Neural cell (in vitro differentiated cells): ENCODE measurements at regions not wholly inside any gene's neighbourhood (a gene's known extent, or its start where the extent isn't known, plus 50 kb on each side); places are given as distances from the start of the nearest gene placed in this dataset.

Experiments used
- H2AFZ ChIP-seq: fragments of 200-600, 300-800 bp; sonication (generic), shearing (Covaris generic); 2 replicates; pipeline ENCODE4 v1.6.0; 2014; ENCODE audit warnings: low read depth, mild to moderate bottlenecking, antibody characterized with exemption, low read length, moderate library complexity
- H3F3A ChIP-seq: fragments of 200-600 bp; shearing (Covaris generic); 2 replicates; pipeline ENCODE4 v1.6.1; 2016; ENCODE audit warnings: mild to moderate bottlenecking, moderate library complexity, mixed read lengths, antibody characterized with exemption, low read length; ENCODE audit not compliant: insufficient read depth, poor library complexity, severe bottlenecking
- H3K27ac ChIP-seq: fragments of 200-600, 300-800 bp; sonication (generic), shearing (Covaris generic); 2 replicates; pipeline ENCODE4 v1.5.1; 2014; ENCODE audit warnings: mild to moderate bottlenecking, low read length, moderate library complexity
- H3K27me3 ChIP-seq: fragments of 300-800, 200-600 bp; sonication (generic), shearing (Covaris generic); 2 replicates; pipeline ENCODE4 v1.6.0; 2014; ENCODE audit warnings: mild to moderate bottlenecking, low read depth, low read length, moderate library complexity; ENCODE audit not compliant: insufficient read depth
- H3K36me3 ChIP-seq: fragments of 300-800, 200-600 bp; sonication (generic), shearing (Covaris generic); 2 replicates; pipeline ENCODE4 v1.5.1; 2014; ENCODE audit warnings: mild to moderate bottlenecking, antibody characterized with exemption, low read length, moderate library complexity; ENCODE audit not compliant: insufficient read depth
- H3K4me2 ChIP-seq: fragments of 300-800, 200-600 bp; sonication (generic), shearing (Covaris generic); 2 replicates; pipeline ENCODE4 v1.6.0; 2014; ENCODE audit warnings: mild to moderate bottlenecking, low read length
- H3K4me3 ChIP-seq: fragments of 300-800, 200-600 bp; sonication (generic), shearing (Covaris generic); 2 replicates; pipeline ENCODE4 v1.5.1; 2014; ENCODE audit warnings: mild to moderate bottlenecking, low read length, moderate library complexity
- H3K79me2 ChIP-seq: fragments of 200-600 bp; shearing (Covaris generic); replicated peaks from 2 replicates; pipeline ENCODE4 v1.6.0; 2014; ENCODE audit warnings: mild to moderate bottlenecking, low read length, moderate library complexity; ENCODE audit not compliant: insufficient read depth
- H3K9ac ChIP-seq: fragments of 300-800, 200-600 bp; sonication (generic), shearing (Covaris generic); 2 replicates; pipeline ENCODE4 v1.6.1; 2016; ENCODE audit warnings: mild to moderate bottlenecking, low read length, mixed read lengths
- H3K9me2 ChIP-seq: fragments of 200-600 bp; shearing (Covaris generic); 2 replicates; pipeline ENCODE4 v1.6.1; 2016; ENCODE audit warnings: mild to moderate bottlenecking, low read length, mixed read lengths; ENCODE audit not compliant: insufficient read depth
- H3K9me3 ChIP-seq: fragments of 200-600, 300-800 bp; sonication (generic), shearing (Covaris generic); 2 replicates; pipeline ENCODE4 v1.6.1; 2016; ENCODE audit warnings: mild to moderate bottlenecking, mixed run types, low read length, moderate library complexity, mixed read lengths
- H4K20me1 ChIP-seq: fragments of 200-600 bp; shearing (Covaris generic); 2 replicates; pipeline ENCODE4 v1.6.1; 2016; ENCODE audit warnings: mild to moderate bottlenecking, mixed run types; ENCODE audit not compliant: insufficient read depth
- EP300 ChIP-seq: fragments of 450-650 bp; conservative IDR thresholded peaks from 2 replicates; pipeline ENCODE4 v1.6.1; 2014; ENCODE audit warnings: antibody characterized with exemption, mild to moderate bottlenecking, moderate library complexity; ENCODE audit not compliant: poor library complexity, severe bottlenecking
- EZH2 ChIP-seq: fragments of 200-600, 300-800 bp; shearing (Covaris generic), sonication (generic); IDR thresholded peaks from 2 replicates; pipeline ENCODE4 v1.6.1; 2014; ENCODE audit warnings: antibody characterized with exemption, low read length, borderline replicate concordance, mild to moderate bottlenecking; ENCODE audit not compliant: insufficient read depth, poor library complexity, severe bottlenecking
- MXI1 ChIP-seq: fragments of 450-650 bp; conservative IDR thresholded peaks from 2 replicates; pipeline ENCODE4 v1.6.1; 2014; ENCODE audit warnings: antibody characterized with exemption, mild to moderate bottlenecking; ENCODE audit not compliant: poor library complexity, severe bottlenecking
- POLR2AphosphoS5 ChIP-seq: IDR thresholded peaks from 2 replicates; pipeline ENCODE4 v1.6.1; 2012
- RAD21 ChIP-seq: fragments of 450-650 bp; conservative IDR thresholded peaks from 2 replicates; pipeline ENCODE4 v1.6.1; 2014; ENCODE audit warnings: antibody characterized with exemption, mild to moderate bottlenecking, moderate library complexity
- SMC3 ChIP-seq: fragments of 450-650 bp; conservative IDR thresholded peaks from 2 replicates; pipeline ENCODE4 v1.6.1; 2014; ENCODE audit warnings: antibody characterized with exemption, mild to moderate bottlenecking, moderate library complexity; ENCODE audit not compliant: poor library complexity
- TAF1 ChIP-seq: IDR thresholded peaks from 2 replicates; pipeline ENCODE4 v1.6.1; 2012; ENCODE audit warnings: low read depth
- TF ChIP-seq, protein P1 (sequence below): IDR thresholded peaks from 2 replicates; pipeline ENCODE4 v1.6.1; 2012; ENCODE audit warnings: borderline replicate concordance
- TF ChIP-seq, protein P2 (sequence below): fragments of 450-650 bp; IDR thresholded peaks from 2 replicates; pipeline ENCODE4 v1.5.1; 2014; ENCODE audit warnings: antibody characterized with exemption, mild to moderate bottlenecking, moderate library complexity; ENCODE audit not compliant: poor library complexity, severe bottlenecking

DNA sequence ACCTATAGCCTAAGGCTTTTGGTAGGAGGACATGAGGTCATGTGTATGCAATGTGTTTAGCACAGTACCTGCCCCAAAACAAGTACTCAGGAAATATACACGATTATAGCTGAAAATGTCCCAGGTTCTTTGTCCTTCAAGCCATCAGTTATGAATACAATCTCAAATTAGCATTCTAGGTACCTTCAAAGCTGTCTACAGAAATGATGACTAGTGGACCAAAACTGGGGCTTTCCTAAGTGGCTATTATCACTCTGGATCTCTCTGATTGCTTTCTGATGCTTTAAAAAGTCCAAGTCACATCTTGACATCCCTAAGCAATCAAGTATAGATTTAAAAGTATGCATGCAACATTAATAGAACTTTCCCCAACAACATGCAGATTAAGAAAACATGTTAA is 93.0 kb upstream of the SLIT3 start:
- H3F3A ChIP-seq, result no peaks in the 10 kb centered on the region
- H3K79me2 ChIP-seq, result no peaks in the 10 kb centered on the region
- TF ChIP-seq SMC3 (no peak), EZH2 (no peak), RAD21 (no peak), TAF1 (no peak), MXI1 (no peak), EP300 (no peak), POLR2AphosphoS5 (no peak)
- TF ChIP-seq, protein P1, sequence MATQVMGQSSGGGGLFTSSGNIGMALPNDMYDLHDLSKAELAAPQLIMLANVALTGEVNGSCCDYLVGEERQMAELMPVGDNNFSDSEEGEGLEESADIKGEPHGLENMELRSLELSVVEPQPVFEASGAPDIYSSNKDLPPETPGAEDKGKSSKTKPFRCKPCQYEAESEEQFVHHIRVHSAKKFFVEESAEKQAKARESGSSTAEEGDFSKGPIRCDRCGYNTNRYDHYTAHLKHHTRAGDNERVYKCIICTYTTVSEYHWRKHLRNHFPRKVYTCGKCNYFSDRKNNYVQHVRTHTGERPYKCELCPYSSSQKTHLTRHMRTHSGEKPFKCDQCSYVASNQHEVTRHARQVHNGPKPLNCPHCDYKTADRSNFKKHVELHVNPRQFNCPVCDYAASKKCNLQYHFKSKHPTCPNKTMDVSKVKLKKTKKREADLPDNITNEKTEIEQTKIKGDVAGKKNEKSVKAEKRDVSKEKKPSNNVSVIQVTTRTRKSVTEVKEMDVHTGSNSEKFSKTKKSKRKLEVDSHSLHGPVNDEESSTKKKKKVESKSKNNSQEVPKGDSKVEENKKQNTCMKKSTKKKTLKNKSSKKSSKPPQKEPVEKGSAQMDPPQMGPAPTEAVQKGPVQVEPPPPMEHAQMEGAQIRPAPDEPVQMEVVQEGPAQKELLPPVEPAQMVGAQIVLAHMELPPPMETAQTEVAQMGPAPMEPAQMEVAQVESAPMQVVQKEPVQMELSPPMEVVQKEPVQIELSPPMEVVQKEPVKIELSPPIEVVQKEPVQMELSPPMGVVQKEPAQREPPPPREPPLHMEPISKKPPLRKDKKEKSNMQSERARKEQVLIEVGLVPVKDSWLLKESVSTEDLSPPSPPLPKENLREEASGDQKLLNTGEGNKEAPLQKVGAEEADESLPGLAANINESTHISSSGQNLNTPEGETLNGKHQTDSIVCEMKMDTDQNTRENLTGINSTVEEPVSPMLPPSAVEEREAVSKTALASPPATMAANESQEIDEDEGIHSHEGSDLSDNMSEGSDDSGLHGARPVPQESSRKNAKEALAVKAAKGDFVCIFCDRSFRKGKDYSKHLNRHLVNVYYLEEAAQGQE, result no peak
- TF ChIP-seq, protein P2, sequence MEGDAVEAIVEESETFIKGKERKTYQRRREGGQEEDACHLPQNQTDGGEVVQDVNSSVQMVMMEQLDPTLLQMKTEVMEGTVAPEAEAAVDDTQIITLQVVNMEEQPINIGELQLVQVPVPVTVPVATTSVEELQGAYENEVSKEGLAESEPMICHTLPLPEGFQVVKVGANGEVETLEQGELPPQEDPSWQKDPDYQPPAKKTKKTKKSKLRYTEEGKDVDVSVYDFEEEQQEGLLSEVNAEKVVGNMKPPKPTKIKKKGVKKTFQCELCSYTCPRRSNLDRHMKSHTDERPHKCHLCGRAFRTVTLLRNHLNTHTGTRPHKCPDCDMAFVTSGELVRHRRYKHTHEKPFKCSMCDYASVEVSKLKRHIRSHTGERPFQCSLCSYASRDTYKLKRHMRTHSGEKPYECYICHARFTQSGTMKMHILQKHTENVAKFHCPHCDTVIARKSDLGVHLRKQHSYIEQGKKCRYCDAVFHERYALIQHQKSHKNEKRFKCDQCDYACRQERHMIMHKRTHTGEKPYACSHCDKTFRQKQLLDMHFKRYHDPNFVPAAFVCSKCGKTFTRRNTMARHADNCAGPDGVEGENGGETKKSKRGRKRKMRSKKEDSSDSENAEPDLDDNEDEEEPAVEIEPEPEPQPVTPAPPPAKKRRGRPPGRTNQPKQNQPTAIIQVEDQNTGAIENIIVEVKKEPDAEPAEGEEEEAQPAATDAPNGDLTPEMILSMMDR, result no peak
- H4K20me1 ChIP-seq, result no peaks in the 10 kb centered on the region
- H3K27ac ChIP-seq, result no peak overlapping the region
- no peaks in the 10 kb centered on the region for H3K9me3 ChIP-seq
- H3K9ac ChIP-seq, result no peak overlapping the region
- H3K9me2 ChIP-seq, result no peaks in the 10 kb centered on the region
- H3K27me3 ChIP-seq, result no peaks in the 10 kb centered on the region
- no peaks in the 10 kb centered on the region for H3K36me3 ChIP-seq
- no peak overlapping the region for H2AFZ ChIP-seq
- H3K4me2 ChIP-seq, result no peak overlapping the region
- no peak overlapping the region for H3K4me3 ChIP-seq

DNA sequence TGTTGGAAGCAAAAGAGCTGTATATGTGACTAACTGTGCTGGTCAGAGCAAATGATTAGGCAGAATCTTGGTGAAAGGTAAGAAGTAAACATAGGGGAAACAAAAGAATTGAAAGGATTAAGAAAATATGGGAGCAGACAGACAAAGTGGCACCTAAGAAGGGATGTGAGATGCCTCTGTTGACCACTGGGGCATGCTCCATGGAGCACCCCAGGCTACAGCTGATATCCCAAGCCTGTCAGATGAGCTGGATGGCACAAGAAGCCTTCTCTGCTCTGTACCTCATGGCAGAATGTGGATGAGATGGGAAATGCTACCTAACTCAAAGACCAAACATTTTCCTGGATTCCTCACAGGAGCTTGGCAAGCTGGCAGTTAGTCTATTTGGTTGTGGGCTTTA is 89.3 kb upstream of the SLIT3 start:
- no peaks in the 10 kb centered on the region for H3K9me2 ChIP-seq
- H3K27me3 ChIP-seq, result no peaks in the 10 kb centered on the region
- H3K27ac ChIP-seq, result no peak overlapping the region
- no peaks in the 10 kb centered on the region for H4K20me1 ChIP-seq
- H3K9ac ChIP-seq, result no peak overlapping the region
- TF ChIP-seq MXI1, result no peak
- no peak for TF ChIP-seq TAF1
- no peak for TF ChIP-seq POLR2AphosphoS5
- TF ChIP-seq, protein P1, result no peak
- TF ChIP-seq, protein P2, result no peak
- TF ChIP-seq SMC3, result no peak
- TF ChIP-seq EP300, result no peak
- no peak for TF ChIP-seq RAD21
- TF ChIP-seq EZH2, result no peak
- no peaks in the 10 kb centered on the region for H3K79me2 ChIP-seq
- no peaks in the 10 kb centered on the region for H3K36me3 ChIP-seq
- no peak overlapping the region for H3K4me3 ChIP-seq
- no peak overlapping the region for H3K4me2 ChIP-seq
- H2AFZ ChIP-seq, result no peak overlapping the region
- H3F3A ChIP-seq, result no peaks in the 10 kb centered on the region
- H3K9me3 ChIP-seq, result no peaks in the 10 kb centered on the region
